DOHH2 (cell line): ENCODE measurements at regions not wholly inside any gene's neighbourhood (a gene's known extent, or its start where the extent isn't known, plus 50 kb on each side); places are given as distances from the start of the nearest gene placed in this dataset.

Source experiments
- EZH2phosphoT487 ChIP-seq: fragments of 200-600 bp; sonication (generic); IDR thresholded peaks from 2 replicates; pipeline ENCODE4 v1.6.1; 2017; ENCODE audit warnings: borderline replicate concordance, mild to moderate bottlenecking, antibody characterized with exemption, low read length, moderate library complexity, mixed read lengths
- TF ChIP-seq, protein P1 (sequence below): fragments of 200-600 bp; sonication (generic); IDR thresholded peaks from one replicate; pipeline ENCODE4 v1.5.1; 2014; ENCODE audit warnings: antibody characterized with exemption, mild to moderate bottlenecking, low read depth, low read length; ENCODE audit not compliant: poor library complexity, severe bottlenecking

- TF ChIP-seq, protein P1, sequence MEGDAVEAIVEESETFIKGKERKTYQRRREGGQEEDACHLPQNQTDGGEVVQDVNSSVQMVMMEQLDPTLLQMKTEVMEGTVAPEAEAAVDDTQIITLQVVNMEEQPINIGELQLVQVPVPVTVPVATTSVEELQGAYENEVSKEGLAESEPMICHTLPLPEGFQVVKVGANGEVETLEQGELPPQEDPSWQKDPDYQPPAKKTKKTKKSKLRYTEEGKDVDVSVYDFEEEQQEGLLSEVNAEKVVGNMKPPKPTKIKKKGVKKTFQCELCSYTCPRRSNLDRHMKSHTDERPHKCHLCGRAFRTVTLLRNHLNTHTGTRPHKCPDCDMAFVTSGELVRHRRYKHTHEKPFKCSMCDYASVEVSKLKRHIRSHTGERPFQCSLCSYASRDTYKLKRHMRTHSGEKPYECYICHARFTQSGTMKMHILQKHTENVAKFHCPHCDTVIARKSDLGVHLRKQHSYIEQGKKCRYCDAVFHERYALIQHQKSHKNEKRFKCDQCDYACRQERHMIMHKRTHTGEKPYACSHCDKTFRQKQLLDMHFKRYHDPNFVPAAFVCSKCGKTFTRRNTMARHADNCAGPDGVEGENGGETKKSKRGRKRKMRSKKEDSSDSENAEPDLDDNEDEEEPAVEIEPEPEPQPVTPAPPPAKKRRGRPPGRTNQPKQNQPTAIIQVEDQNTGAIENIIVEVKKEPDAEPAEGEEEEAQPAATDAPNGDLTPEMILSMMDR: no peak
- no peak for TF ChIP-seq EZH2phosphoT487
Observed at GRCh38 chr20:1815502-1816085, 79.6 kb upstream of the SIRPA start.
